Bronchial epithelial cell (primary cell): ENCODE measurements at regions not wholly inside any gene's neighbourhood (a gene's known extent, or its start where the extent isn't known, plus 50 kb on each side); places are given as distances from the start of the nearest gene placed in this dataset.

Experiments used
- DNase-seq: peaks from one replicate; pipeline ENCODE4 v3.0.0-alpha.2; 2010; ENCODE audit warnings: low read depth
- FAIRE-seq: peaks from 2 replicates; lab custom pipeline; 2011; peaks lifted over from hg19 to GRCh38; lab: Jason Lieb, UNC
- H3K27me3 ChIP-seq: 2 replicates; pipeline ENCODE4 v1.5.1; 2011; ENCODE audit warnings: low read length; ENCODE audit not compliant: control insufficient read depth, insufficient read depth
- H3K36me3 ChIP-seq: 2 replicates; pipeline ENCODE4 v1.5.1; 2011; ENCODE audit warnings: low read length; ENCODE audit not compliant: control insufficient read depth, insufficient read depth
- H3K4me3 ChIP-seq: 2 replicates; pipeline ENCODE4 v1.5.1; 2011; ENCODE audit warnings: mild to moderate bottlenecking, low read depth, low read length, control low read depth
- CTCF ChIP-seq: IDR thresholded peaks from 2 replicates; pipeline ENCODE4 v1.5.1; 2011; ENCODE audit warnings: mild to moderate bottlenecking, moderate library complexity, low read length, control low read depth, inconsistent platforms; ENCODE audit not compliant: insufficient read depth, severe bottlenecking

GRCh38 chr3:64327100-64327804, 102.0 kb upstream of the PRICKLE2 start:
- FAIRE-seq (no peak), DNase-seq (no peak)
- H3K4me3 ChIP-seq: no peak overlapping the region
- H3K27me3 ChIP-seq: no peaks in the 10 kb centered on the region
- H3K36me3 ChIP-seq: no peaks in the 10 kb centered on the region
- no peak for TF ChIP-seq CTCF

- no peaks in the 10 kb centered on the region for H3K27me3 ChIP-seq
- DNase-seq: peak; percentile 86
- FAIRE-seq: peak; percentile 64
- H3K4me3 ChIP-seq: no peak overlapping the region
- H3K36me3 ChIP-seq: no peaks in the 10 kb centered on the region
- TF ChIP-seq CTCF: no peak
Measured at GRCh38 chr3:64321747-64322146, 96.5 kb upstream of the PRICKLE2 start.

GRCh38 chr3:64319391-64319790, 94.1 kb upstream of the PRICKLE2 start:
- FAIRE-seq: no peak

GRCh38 chr3:64318668-64319271, 93.5 kb upstream of the PRICKLE2 start:
- H3K4me3 ChIP-seq: no peak overlapping the region
- no peaks in the 10 kb centered on the region for H3K27me3 ChIP-seq
- no peak for FAIRE-seq
- H3K36me3 ChIP-seq: no peaks in the 10 kb centered on the region
- no peak for DNase-seq
- no peak for TF ChIP-seq CTCF

More at GRCh38 chr3:64319391-64319790, 94.1 kb upstream of the PRICKLE2 start:
- DNase-seq: no peak
- no peaks in the 10 kb centered on the region for H3K27me3 ChIP-seq
- H3K4me3 ChIP-seq: no peak overlapping the region
- H3K36me3 ChIP-seq: no peaks in the 10 kb centered on the region
- peak; percentile 3 for TF ChIP-seq CTCF

GRCh38 chr3:64318001-64318400, 92.7 kb upstream of the PRICKLE2 start:
- no peak overlapping the region for H3K4me3 ChIP-seq
- no peak for FAIRE-seq
- no peak for DNase-seq
- no peaks in the 10 kb centered on the region for H3K36me3 ChIP-seq
- no peaks in the 10 kb centered on the region for H3K27me3 ChIP-seq
- no peak for TF ChIP-seq CTCF
